Small intestine (tissue), 7 donors: ENCODE measurements at regions not wholly inside any gene's neighbourhood (a gene's known extent, or its start where the extent isn't known, plus 50 kb on each side); places are given as distances from the start of the nearest gene placed in this dataset.

Experiments
- DNase-seq, 2 donors: peaks; one replicate each; pipeline versions ENCODE4 v3.0.0 to v3.0.0-alpha.2; 2013
- FAIRE-seq: peaks from 2 replicates; lab custom pipeline; 2012; peaks lifted over from hg19 to GRCh38; lab: Jason Lieb, UNC
- H3K27ac ChIP-seq, 3 donors: one replicate each; pipeline ENCODE4 v1.5.1; 2013; ENCODE audit warnings: low read length in 2 of 3, mild to moderate bottlenecking in 2 of 3, control low read depth in 1 of 3, inconsistent platforms in 1 of 3, low read depth in 1 of 3, moderate library complexity in 1 of 3
- H3K27me3 ChIP-seq, 3 donors: one replicate each; pipeline ENCODE4 v1.6.1; 2013; ENCODE audit warnings: low read length in 3 of 3, inconsistent platforms in 1 of 3; ENCODE audit not compliant: control insufficient read depth in 3 of 3, insufficient read depth in 3 of 3
- H3K36me3 ChIP-seq, 3 donors: one replicate each; pipeline ENCODE4 v1.6.1; 2013; ENCODE audit warnings: low read length in 3 of 3, inconsistent platforms in 1 of 3, low read depth in 1 of 3, mild to moderate bottlenecking in 1 of 3, moderate library complexity in 1 of 3; ENCODE audit not compliant: control insufficient read depth in 3 of 3, insufficient read depth in 2 of 3
- H3K4me1 ChIP-seq, 3 donors: one replicate each; pipeline ENCODE4 v1.6.1; 2013; ENCODE audit warnings: low read length in 2 of 3, inconsistent platforms in 1 of 3, low read depth in 1 of 3, mild to moderate bottlenecking in 1 of 3, moderate library complexity in 1 of 3; ENCODE audit not compliant: control insufficient read depth in 3 of 3, insufficient read depth in 2 of 3
- H3K4me3 ChIP-seq, 3 donors: one replicate each; pipeline ENCODE4 v1.5.1; 2013; ENCODE audit warnings: low read length in 3 of 3, control low read depth in 1 of 3, inconsistent platforms in 1 of 3, low read depth in 1 of 3, mild to moderate bottlenecking in 1 of 3, moderate library complexity in 1 of 3
- H3K9me3 ChIP-seq, 2 donors: one replicate each; pipeline ENCODE4 v1.6.1; 2013; ENCODE audit warnings: low read depth in 1 of 2, low read length in 1 of 2; ENCODE audit not compliant: control insufficient read depth in 2 of 2, insufficient read depth in 1 of 2
- WGBS, 3 donors: extraction: QIAGEN DNeasy Blood & Tissue Kit; methylation state at CpG; one replicate each; pipeline ENCODE4 v1.1.7; 2013; 5-methylcytosine and 5-hydroxymethylcytosine counted together
- donor health status: healthy with polysubstance abuse.
- donor health status: control.
- donor health status: control.
- donor health status: Bipolar disorder and iron deficiency.
- donor health status: healthy.

- Histone ChIP-seq H3K36me3 (no peaks in the 10 kb centered on the region), H3K27me3 (no peaks in the 10 kb centered on the region), H3K4me3 (no peak overlapping the region), H3K27ac (no peak overlapping the region), H3K4me1 (no peaks in the 10 kb centered on the region), H3K9me3 (peaks cover 0 to 11% of the 10 kb centered on the region in 2 donors)
- no peak for DNase-seq
- FAIRE-seq: no peak
- 79 to 91% (median 88%) methylated on average over 3 of the region's 3 CpGs for WGBS, 3 donors
Observed at GRCh38 chr7:9890092-9890491, 1083.6 kb upstream of the PHF14 start.

DNA sequence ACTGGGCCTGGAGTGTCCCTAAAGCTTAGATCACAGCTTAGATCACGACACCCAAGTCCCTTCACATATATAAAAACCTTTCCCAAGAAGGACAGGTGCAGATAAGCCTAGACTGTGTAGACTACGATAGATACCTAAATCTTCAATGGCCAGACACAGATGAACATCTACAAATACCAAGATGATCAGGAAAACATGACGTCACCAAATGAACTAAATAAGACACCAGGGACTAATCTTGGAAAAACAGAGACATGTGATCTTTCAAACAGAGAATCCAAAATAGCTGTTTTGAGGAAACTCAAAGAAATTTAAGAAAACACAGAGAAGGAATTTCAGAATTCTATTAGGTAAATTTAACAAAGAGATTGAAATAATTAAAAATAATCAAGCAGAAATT lies 1082.6 kb upstream of the PHF14 start:
- DNase-seq: no peak
- Histone ChIP-seq H3K4me1 (no peaks in the 10 kb centered on the region), H3K27ac (no peak overlapping the region), H3K9me3 (peaks cover 0 to 11% of the 10 kb centered on the region in 2 donors), H3K4me3 (no peak overlapping the region), H3K36me3 (no peaks in the 10 kb centered on the region), H3K27me3 (no peaks in the 10 kb centered on the region)
- FAIRE-seq: no peak
- 60 to 76% (median 60%) methylated on average over 3 of the region's 3 CpGs for WGBS, 3 donors

GRCh38 chr7:9900339-9900738 lies 1073.3 kb upstream of the PHF14 start:
- no peaks in the 10 kb centered on the region for H3K36me3 ChIP-seq
- H3K9me3 ChIP-seq: peaks cover 0 to 10% of the 10 kb centered on the region in 2 donors
- no peaks in the 10 kb centered on the region for H3K4me1 ChIP-seq
- no peak for FAIRE-seq
- 54 to 66% (median 62%) methylated on average over 2 of the region's 2 CpGs for WGBS, 3 donors
- DNase-seq: no peak
- H3K27me3 ChIP-seq: no peaks in the 10 kb centered on the region
- no peak overlapping the region for H3K4me3 ChIP-seq
- H3K27ac ChIP-seq: no peak overlapping the region

- no peak for FAIRE-seq
- 77 to 85% (median 80%) methylated on average over 3 of the region's 3 CpGs for WGBS, 3 donors
- H3K27ac ChIP-seq: no peak overlapping the region
- H3K4me1 ChIP-seq: no peaks in the 10 kb centered on the region
- no peak overlapping the region for H3K4me3 ChIP-seq
- H3K36me3 ChIP-seq: no peaks in the 10 kb centered on the region
- no peaks in the 10 kb centered on the region for H3K9me3 ChIP-seq
- no peak for DNase-seq
- no peaks in the 10 kb centered on the region for H3K27me3 ChIP-seq
Observed at GRCh38 chr7:9921326-9921725, 1052.3 kb upstream of the PHF14 start.

DNA sequence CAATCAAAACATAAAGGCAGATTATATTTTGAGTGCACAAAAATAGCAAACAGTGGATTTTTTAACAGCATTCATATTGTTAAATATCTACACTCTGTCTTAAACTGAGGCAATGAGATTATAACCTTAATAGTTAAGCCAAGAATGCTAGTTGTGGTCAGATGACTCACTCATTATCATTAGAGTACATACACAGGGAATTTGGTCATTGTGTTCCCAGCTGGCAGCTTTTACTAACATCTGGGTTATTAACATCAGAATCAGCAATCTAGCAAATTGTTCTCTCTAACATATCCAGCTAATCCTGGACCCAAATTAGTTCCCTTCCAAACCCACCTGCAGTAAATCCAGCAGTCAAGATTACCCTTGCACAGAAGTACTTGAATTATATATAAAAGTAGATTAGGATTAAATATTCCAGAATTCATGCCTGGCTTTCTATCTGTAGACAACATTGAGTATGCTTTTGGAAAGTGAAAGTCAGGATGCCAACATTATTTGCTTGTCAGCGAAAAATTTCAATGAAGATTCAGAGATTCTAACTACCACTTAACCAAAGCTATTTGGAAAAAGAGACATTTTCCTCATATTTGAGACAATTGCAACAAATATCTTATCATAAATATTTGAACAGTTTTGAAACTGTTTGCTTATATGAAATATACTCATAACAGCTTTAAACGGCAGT lies 1035.6 kb upstream of the PHF14 start:
- Histone ChIP-seq H3K4me3 (no peak overlapping the region), H3K27ac (no peak overlapping the region), H3K4me1 (no peaks in the 10 kb centered on the region), H3K36me3 (no peaks in the 10 kb centered on the region), H3K27me3 (no peaks in the 10 kb centered on the region), H3K9me3 (no peaks in the 10 kb centered on the region)
- WGBS, 3 donors: 64 to 72% (median 64%) methylated on average over 2 of the region's 2 CpGs
- DNase-seq: no peak
- no peak for FAIRE-seq

DNA sequence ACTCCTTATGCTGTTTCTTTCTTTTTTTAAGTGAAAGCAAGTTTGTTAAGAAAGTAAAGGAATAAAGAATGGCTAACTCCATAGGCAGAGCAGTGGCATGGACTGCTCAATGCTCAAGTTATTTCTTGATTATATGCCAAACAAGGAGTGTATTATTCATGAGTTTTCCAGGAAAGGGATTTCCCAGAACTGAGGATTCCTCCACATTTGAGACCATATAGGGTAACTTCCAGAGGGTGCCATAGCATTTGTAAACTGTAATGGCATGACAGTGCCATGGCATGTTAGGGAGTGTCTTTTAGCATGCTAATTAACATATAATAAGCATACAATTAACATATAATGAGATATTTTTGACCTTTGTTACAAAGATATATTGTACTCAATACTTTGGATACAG lies 1034.5 kb upstream of the PHF14 start:
- no peak for FAIRE-seq
- no peak overlapping the region for H3K27ac ChIP-seq
- no peak for DNase-seq
- H3K9me3 ChIP-seq: no peaks in the 10 kb centered on the region
- no peaks in the 10 kb centered on the region for H3K4me1 ChIP-seq
- no peak overlapping the region for H3K4me3 ChIP-seq
- no peaks in the 10 kb centered on the region for H3K27me3 ChIP-seq
- no peaks in the 10 kb centered on the region for H3K36me3 ChIP-seq

GRCh38 chr7:9945131-9945530 lies 1028.5 kb upstream of the PHF14 start:
- no peaks in the 10 kb centered on the region for H3K27me3 ChIP-seq
- no peak overlapping the region for H3K4me3 ChIP-seq
- H3K4me1 ChIP-seq: no peaks in the 10 kb centered on the region
- FAIRE-seq: no peak
- no peaks in the 10 kb centered on the region for H3K36me3 ChIP-seq
- H3K27ac ChIP-seq: no peak overlapping the region
- H3K9me3 ChIP-seq: peaks cover 0 to 3% of the 10 kb centered on the region in 2 donors
- no peak for DNase-seq

DNA sequence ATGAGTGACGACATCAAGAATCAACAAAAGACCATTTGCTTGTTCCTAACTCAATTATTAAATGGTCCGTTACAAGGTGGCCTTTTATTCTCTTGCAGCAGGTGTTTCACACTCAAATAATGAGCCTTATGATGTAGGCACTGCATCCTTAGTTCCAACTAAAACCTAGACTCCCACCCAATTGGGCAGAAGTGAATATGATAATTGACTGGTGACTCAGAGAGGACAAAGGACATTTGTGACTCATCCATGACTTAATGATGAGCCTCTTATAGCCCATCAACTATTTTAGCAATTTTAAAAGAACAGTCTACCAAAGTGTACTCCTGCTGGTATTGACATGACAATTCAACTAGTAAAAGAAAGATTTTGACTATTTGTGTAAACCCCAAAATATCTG lies 1027.8 kb upstream of the PHF14 start:
- Histone ChIP-seq H3K27me3 (no peaks in the 10 kb centered on the region), H3K4me1 (no peaks in the 10 kb centered on the region), H3K9me3 (peaks cover 0 to 3% of the 10 kb centered on the region in 2 donors), H3K36me3 (no peaks in the 10 kb centered on the region), H3K27ac (no peak overlapping the region), H3K4me3 (no peak overlapping the region)
- WGBS, 3 donors: 54 to 84% (median 79%) methylated on average over 2 of the region's 2 CpGs
- FAIRE-seq: no peak
- no peak for DNase-seq

DNA sequence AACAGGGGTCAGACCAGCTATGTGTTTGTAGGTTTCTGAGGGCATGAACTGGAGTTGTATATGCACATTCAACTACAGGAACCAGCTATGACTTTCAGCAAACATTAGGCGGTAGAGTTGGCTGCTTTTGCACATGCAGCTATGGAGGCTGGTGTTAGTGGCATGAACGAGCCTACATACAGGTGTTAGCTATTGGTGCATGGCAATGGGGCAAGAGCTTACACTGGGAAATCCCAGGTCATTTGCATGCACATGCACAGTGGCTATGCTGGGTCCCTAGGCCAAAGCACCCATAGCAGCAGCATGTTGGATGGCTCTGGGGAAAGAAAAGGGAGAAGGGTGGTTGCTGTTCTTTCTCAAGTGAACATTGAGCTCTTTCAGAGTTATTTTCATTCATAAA lies 1018.5 kb upstream of the PHF14 start:
- DNase-seq (no peak), FAIRE-seq (no peak)
- Histone ChIP-seq H3K27me3 (no peaks in the 10 kb centered on the region), H3K4me1 (no peaks in the 10 kb centered on the region), H3K36me3 (no peaks in the 10 kb centered on the region), H3K9me3 (peaks cover 0 to 8% of the 10 kb centered on the region in 2 donors), H3K27ac (no peak overlapping the region), H3K4me3 (no peak overlapping the region)
- WGBS, 3 donors: 71 to 81% (median 71%) methylated on average over 2 of the region's 2 CpGs
